GM12874 (cell line): ENCODE measurements at regions not wholly inside any gene's neighbourhood (a gene's known extent, or its start where the extent isn't known, plus 50 kb on each side); places are given as distances from the start of the nearest gene placed in this dataset.
A peak's percentile ranks its signal among the peaks of the same experiment; 100 is the strongest.

Experiments used
- CTCF ChIP-seq: IDR thresholded peaks from 2 replicates; pipeline ENCODE4 v1.5.1; 2011; ENCODE audit warnings: low read depth, mild to moderate bottlenecking, control low read depth, low read length, moderate library complexity; ENCODE audit not compliant: insufficient read depth

- no peak for TF ChIP-seq CTCF
These were observed 622.7 kb downstream of the RAB28 start for GRCh38 chr4:12861422-12861821.

GRCh38 chr4:12852338-12853307 is 631.5 kb downstream of the RAB28 start:
- peak; percentile 30; the same call in 1 of the 2 replicates for TF ChIP-seq CTCF

- TF ChIP-seq CTCF, result no peak
These were observed 637.8 kb downstream of the RAB28 start for GRCh38 chr4:12846368-12846767.

GRCh38 chr4:12844141-12844540 is 640.0 kb downstream of the RAB28 start:
- TF ChIP-seq CTCF, result no peak

GRCh38 chr4:12827966-12828365 is 656.2 kb downstream of the RAB28 start:
- no peak for TF ChIP-seq CTCF

- TF ChIP-seq CTCF, result no peak
These were observed 692.6 kb downstream of the RAB28 start for GRCh38 chr4:12791536-12791935.

- TF ChIP-seq CTCF, result no peak
These were observed 696.9 kb downstream of the RAB28 start for GRCh38 chr4:12787261-12787660.
